ENCODE measurements at regions not wholly inside any gene's neighbourhood (a gene's known extent, or its start where the extent isn't known, plus 50 kb on each side); places are given as distances from the start of the nearest gene placed in this dataset.
"Not testable (repeated sequence)": the region's sequence is repeated elsewhere in the genome, so short reads cannot be mapped to it uniquely, and the experiment has no call there.

GRCh38 chr18:7178568-7178967 lies 52.3 kb upstream of the LRRC30 start:
- H2BK120ac ChIP-seq (replicated peaks; ENCODE audit: low read depth, low read length); H3K36me3 ChIP-seq (ENCODE audit: control insufficient read depth in 2 of 4, insufficient read depth in 4 of 4, low read length in 3 of 4); H4K5ac ChIP-seq (ENCODE audit: insufficient read length, low read depth, low read length); H4K20me1 ChIP-seq (replicated peaks in 1 of 2; ENCODE audit: control insufficient read depth in 1 of 2, insufficient read depth in 2 of 2, low read length in 2 of 2); H2BK20ac ChIP-seq (ENCODE audit: low read length); H2BK12ac ChIP-seq (ENCODE audit: low read depth, low read length); FAIRE-seq; H3K27ac ChIP-seq (ENCODE audit: low read depth, low read length); H2BK5ac ChIP-seq (ENCODE audit: low read depth, low read length); POLR2A ChIA-PET (ENCODE audit: partially characterized antibody); H3K27me3 ChIP-seq (replicated peaks in 1 of 4; ENCODE audit: control insufficient read depth in 3 of 4, extremely low read depth in 1 of 4, insufficient read depth in 3 of 4, low read length in 3 of 4); H3K4me1 ChIP-seq (replicated peaks in 1 of 4; ENCODE audit: control insufficient read depth in 3 of 4, insufficient read depth in 4 of 4, low read length in 3 of 4); H2BK15ac ChIP-seq (ENCODE audit: low read length); H4K8ac ChIP-seq (ENCODE audit: extremely low read depth, insufficient read depth, low read length); DNase-seq (ENCODE audit: low read depth in 1 of 2, low spot score in 2 of 2); H3K9me3 ChIP-seq (ENCODE audit: insufficient read depth in 2 of 2, low read depth in 1 of 2, low read length in 1 of 2); H3K23me2 ChIP-seq (ENCODE audit: low read depth, low read length); H3K14ac ChIP-seq (ENCODE audit: insufficient read length); H3K23ac ChIP-seq (ENCODE audit: insufficient read length); H2AK5ac ChIP-seq (ENCODE audit: low read depth, low read length); H2AFZ ChIP-seq (ENCODE audit: low read length); H3K4me2 ChIP-seq (ENCODE audit: insufficient read depth in 1 of 2, low read depth in 2 of 2, low read length in 2 of 2); H3K4ac ChIP-seq (replicated peaks; ENCODE audit: insufficient read length, low read depth, low read length); H3K79me1 ChIP-seq (ENCODE audit: low read depth, low read length); H3K79me2 ChIP-seq (ENCODE audit: control insufficient read depth in 1 of 2, insufficient read depth in 2 of 2, low read length in 2 of 2); H3K18ac ChIP-seq (ENCODE audit: extremely low read depth, low read length); H3K56ac ChIP-seq (replicated peaks; ENCODE audit: insufficient read length, low read depth, low read length); H4K91ac ChIP-seq (replicated peaks; ENCODE audit: insufficient read length, low read length); H3K9ac ChIP-seq (replicated peaks in 1 of 4; ENCODE audit: extremely low read depth in 1 of 4, low read depth in 3 of 4, low read length in 3 of 4); H3K4me3 ChIP-seq (ENCODE audit: extremely low read depth in 1 of 4, insufficient read depth in 2 of 4, low read depth in 3 of 4, low read length in 4 of 4): not testable (repeated sequence)
- CTCF ChIA-PET (ENCODE audit: partially characterized antibody), result interaction anchor here (1.1 to 6.2 kb wide), 13 partner anchors 11 to 258 kb away, joined by 3 to 83 read pairs (median 8); no protein-coding TSS in a partner anchor
- WGBS, 2 experiments (ENCODE audit: extremely low coverage in 1 of 2, insufficient coverage in 1 of 2, insufficient read length in 1 of 2, insufficient replicate concordance in 2 of 2, low coverage in 1 of 2, low lambda C conversion rate in 2 of 2, missing lambda C conversion rate in 1 of 2), result 88% methylated on average over 14 of the region's 21 CpGs; no CpG with 5 or more reads in 1 of the 2 experiments
